ENCODE measurements at regions not wholly inside any gene's neighbourhood (a gene's known extent, or its start where the extent isn't known, plus 50 kb on each side); places are given as distances from the start of the nearest gene placed in this dataset.
A peak's percentile ranks its signal among the peaks of the same experiment; 100 is the strongest.
"Not testable (repeated sequence)": the region's sequence is repeated elsewhere in the genome, so short reads cannot be mapped to it uniquely, and the experiment has no call there.

DNA sequence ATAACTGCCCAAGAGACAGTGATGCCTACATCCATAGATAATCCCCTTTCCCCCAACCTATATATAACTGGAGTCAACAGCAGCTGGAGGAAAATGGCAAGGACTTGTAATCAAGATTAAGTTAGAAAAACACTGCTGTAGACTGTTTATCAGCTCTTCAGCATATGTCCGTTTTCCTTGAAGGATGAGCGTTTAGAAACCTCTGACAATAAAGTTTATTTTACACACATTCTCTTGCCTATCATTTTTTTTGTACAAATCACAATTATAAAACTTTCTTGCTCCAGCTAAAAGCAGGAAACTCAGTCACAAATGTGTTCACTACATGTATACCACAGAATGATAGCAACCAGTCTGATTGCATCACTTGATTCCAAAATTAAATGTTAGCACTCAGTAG, 50.8 kb downstream of the PPIAL4G start:
- DNase-seq (ENCODE audit: low spot score), result not testable (repeated sequence)

DNA sequence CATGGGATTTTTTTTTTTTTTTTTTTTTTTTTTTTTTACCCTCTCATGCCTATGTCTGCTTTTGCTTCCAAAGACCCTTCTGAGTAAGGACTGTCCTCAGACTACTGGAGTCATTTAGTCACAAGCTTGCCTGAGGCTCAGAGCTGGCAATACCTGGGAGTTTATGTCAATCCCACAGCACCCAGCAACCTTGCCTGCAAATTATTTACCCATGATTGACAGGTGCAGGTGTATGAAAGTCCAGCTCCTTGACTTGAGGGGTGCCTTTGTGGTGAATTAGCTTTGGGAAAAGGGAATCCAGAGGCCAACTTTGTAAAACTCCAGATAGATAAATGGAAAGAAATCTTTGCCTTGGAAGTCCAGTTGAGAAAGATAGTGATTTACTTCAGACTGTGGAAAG, 53.2 kb downstream of the PPIAL4G start:
- DNase-seq (ENCODE audit: low spot score), result not testable (repeated sequence)

DNA sequence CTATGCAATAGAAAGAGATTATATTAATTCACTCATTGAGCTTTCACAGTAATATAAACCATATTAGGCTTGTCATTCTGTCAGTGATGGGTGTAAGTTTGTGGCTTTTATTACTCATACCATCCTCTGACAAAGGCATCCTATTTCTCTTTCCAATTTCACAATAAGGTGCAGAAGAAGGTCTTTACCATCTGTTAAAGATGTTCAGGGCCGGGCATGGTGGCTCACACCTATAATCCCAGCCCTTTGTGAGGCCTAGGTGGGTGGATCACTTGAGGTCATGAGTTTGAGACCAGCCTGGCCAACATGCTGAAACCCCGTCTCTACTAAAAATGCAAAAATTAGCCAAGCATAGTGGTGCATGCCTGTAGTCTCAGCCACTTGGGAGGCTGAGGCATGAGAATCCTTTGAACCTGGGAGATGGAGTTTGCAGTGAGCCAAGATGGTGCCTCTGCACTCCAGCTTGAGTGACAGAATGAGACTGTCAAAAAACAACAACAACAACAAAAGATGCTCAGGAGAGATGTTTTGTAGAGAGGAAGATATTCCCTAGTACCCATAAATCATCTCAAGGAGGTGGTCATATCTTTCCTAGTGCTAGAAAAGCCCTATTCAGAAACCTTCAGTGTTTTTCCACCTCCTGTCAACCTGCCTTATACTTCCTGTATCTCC, 56.0 kb downstream of the PPIAL4G start:
- DNase-seq (ENCODE audit: low spot score), result peak; percentile 17

DNA sequence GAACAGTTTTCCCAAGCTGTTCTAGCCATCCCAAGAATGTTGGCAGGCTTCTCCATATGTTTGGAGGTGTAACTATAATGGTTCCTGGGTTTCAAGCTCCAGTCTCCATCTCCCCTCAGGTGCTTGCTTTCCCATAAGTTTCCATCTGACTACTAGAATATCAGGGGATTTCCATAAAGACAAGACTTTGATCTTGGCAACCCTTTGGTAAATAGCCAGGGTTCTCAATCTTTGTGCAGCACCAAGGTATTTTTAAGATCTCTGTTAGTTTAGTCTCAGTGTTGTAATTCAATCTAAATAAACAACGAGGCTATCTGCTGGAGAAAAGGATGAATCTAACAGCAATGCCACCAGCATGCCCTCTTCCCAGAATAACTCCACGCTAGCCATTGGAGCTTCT, 56.7 kb downstream of the PPIAL4G start:
- not testable (repeated sequence) for DNase-seq (ENCODE audit: low spot score)

DNA sequence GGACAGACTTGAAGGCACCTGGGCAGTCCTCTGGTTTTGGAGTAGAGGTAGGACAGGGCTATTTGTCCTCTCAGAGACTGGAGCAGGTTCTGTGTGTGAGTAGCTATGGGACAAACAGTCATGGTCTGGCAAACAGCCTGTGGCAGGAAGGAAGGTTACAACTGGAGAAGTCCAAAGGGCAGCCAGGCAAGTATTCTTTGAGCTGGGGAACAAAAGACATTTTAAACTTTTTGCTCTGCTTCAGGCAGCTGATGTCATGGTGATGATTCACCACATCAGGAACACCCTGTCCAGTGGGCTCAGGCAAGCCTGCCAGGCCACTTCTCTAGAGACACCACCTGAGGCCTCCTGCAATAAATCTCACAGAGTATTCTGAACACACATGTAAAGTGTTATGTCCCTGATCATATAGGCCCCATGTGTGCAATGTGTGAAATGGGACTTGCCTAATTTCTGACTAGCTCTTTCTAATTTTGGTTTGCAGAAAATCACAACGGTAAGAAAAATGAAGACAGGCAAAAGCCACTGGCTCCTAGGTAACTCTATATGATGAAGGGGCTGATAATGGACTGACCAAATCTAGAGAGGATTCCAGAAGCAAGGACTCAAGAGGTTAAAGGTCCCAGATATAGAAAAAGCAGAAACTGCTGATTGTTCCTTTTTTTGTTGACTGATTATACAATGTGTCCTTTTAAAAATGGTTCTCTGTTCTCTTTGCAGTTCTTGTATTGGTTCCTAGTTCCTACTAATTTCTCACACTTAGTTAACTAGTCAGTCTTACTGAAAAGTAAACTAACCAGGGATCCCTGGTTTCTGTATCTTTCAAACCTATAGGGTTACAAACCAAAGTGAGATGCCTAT, 58.7 kb downstream of the PPIAL4G start:
- DNase-seq (ENCODE audit: low spot score), result peak; percentile 19

DNA sequence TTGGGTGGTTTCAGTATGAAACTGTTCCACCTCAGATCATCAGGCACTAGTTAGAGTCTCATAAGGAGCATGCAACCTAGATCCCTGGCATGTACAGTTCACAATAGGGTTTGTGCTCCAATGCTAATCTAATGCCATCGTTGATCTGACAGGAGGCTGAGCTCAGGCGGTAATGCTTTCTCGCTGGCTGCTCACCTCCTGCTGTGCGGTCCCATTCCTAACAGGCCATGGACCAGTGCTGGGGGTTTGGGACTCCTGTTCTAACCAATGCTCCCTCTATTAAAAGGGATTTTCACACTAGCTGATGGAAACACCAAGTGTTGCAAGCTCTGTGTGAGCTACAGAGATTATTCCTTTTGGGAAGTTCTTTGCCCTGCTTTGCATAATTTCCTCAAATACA, 60.2 kb downstream of the PPIAL4G start:
- DNase-seq (ENCODE audit: low spot score), result not testable (repeated sequence)

DNA sequence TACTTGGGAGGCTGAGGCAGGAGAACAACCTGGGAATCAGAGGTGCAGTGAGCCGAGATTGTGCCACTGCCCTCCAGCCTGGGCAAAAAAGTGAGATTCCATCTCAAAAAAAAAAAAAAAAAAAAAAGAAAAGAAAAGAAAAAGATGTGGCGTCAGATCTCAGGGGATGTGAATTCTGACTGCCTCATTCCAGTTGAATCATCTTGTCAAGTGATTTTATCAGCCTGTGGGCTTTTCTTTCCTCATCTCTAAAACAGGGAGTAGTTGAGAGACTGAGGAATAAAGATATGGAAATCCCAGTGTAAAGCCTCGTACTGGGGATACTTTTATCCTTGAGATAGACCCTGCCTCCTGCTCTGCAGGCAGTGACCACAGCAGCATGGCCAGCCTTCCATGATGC, 65.9 kb downstream of the PPIAL4G start:
- DNase-seq (ENCODE audit: low spot score), result not testable (repeated sequence)

DNA sequence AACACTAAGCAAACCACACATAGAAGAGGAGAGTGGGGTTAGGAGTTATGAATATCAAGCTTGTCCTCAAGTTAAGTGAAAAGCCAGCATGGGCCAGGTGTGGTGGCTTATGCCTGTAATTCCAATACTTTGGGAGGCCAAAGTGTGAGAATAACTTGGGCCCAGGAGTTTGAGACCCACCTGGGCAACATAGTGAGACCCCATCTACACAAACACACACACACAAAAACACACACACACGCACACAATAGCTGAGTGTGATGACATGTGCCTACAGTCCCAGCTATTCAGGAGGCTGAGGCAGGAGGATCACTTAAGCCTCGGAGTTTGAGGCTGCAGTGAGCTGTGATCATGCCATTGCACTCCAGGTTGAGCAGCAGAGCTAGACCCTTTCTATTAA, 69.7 kb downstream of the PPIAL4G start:
- DNase-seq (ENCODE audit: low spot score), result not testable (repeated sequence)

DNA sequence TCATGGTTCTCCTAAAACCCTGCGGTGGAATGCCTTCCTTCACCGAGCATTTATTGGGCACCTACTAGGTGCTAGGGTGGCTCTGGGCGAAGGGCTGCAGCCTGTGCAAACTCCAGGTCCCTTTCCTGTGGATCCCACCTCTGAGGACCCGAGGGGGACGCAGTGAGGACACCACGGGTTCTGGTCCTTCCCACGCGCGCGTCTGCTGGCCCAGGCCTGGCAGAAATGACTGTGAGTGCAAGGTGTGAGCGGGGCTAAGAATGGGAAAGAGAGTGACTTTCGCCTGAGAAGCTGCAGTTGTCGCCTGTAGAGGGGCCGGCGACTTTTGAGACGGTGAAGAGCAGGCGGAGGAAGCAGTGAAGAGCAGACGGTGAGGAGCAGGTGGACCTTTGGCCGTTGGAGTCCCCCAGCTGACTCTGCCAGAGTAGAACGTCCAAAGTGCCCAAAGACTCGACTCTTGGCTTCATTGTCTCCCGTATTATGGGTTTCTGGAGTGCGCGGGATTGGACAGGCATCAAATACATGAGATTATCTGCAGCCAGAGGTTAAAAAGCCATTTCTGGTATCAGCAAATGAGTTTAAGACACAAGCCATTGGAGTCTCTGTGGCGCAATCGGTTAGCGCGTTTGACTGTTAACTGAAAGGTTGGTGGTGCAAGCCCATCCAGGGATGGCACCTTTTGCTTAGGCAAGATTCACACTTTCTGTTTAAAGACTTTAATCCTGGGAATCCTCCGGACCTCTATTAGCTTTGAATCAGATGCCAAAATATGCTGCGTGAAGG, 78.1 kb downstream of the PPIAL4G start:
- DNase-seq (ENCODE audit: low spot score), result not testable (repeated sequence)

DNA sequence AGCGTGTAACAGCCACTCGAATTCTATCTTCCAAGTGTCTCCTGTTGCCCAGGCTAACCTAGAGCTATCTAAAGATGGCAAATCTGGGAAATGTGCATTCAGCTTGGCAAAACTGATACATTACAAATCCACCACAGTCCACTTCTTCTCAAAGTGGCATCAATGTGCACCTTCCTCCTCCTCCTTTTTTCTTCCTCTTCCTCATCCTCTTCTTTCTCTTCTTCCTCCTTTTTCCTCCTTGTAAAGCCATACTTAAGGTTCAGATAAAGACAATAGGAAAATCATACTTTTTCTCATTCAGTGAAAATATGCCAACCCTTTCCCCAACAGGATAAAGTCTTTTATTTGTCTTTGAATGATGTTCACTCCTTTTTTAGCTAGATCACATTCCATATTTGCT, 79.2 kb downstream of the PPIAL4G start:
- DNase-seq (ENCODE audit: low spot score), result not testable (repeated sequence)

DNA sequence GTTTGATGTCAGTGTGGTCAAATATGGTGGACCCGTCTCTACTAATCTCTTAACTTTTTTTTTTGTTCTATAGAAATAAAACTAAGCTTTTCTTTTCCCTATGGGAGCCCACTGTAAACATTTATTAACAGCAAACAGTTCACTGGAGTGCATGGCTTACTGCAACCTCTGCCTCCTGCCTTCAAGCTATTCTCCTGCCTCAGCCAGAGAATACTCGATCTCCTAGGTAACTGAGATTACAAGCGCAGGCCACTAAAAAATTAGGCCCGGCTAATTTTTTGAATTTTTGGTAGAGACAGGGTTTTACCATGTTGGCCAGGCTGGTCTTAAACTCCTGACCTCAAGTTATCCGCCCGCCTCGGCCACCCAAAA, 80.0 kb downstream of the PPIAL4G start:
- not testable (repeated sequence) for DNase-seq (ENCODE audit: low spot score)

DNA sequence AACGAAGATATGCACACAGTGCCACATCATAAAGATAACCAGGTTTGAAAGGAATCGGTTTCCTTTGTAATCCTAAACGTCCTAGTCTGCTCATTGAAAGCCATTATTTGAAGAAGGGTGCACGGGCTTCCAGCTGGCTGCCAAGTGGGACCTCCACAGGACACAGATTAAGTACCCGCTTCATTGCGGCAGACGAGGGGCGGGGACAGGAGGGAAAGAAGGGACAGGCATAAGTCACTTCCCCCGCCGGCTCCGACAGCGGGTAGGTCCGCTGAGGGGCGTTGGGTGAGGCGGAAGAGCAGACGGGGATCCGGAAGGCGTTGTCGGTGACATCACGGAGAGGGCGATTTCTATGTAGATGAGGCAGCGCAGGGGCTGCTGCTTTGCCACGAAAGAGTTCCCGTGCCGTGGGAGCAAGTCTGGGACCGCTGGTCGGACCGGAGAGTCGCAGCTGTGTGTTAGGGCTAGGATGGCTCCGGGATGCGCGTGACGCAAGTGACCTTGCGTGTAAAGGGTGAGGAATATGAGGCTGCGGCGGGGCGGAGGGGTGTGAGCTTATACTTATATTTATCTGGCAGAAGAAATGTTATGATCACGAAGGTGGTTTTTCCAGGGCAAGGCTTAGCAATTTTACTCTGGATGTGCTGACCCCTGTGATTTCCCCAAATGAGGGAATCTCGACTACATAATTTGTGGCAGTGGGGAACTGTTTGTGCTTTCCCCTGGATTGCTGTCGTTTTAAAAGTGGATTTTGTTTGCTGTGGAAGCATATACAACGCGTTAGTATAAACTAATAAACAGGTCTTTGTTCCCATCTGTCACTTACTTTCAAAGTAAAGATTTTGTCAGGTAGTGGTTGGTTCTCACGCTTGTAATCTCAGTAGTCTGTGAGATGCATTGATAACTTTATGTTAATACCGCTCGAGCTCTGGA, 80.7 kb downstream of the PPIAL4G start:
- peak; percentile 15 for DNase-seq (ENCODE audit: low spot score)

DNA sequence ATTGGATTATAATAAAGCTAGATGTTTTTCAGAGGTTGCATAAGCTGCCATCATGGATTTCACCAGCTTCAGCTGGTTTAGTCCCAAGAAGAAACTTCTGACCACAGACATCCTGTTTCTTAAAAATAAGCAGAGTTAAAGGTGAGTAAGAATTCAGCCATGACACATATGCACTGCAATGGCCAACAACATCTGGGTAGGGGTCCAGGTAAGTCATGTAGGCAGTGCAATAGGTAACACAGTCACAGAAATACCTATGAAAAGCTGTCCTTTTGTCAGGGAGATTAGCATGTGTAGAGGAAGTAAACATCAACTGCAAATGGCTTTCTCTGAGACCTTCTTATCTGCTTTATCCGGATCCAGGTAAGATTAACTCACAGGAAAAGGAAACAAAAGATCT, 85.6 kb downstream of the PPIAL4G start:
- DNase-seq (ENCODE audit: low spot score), result not testable (repeated sequence)

DNA sequence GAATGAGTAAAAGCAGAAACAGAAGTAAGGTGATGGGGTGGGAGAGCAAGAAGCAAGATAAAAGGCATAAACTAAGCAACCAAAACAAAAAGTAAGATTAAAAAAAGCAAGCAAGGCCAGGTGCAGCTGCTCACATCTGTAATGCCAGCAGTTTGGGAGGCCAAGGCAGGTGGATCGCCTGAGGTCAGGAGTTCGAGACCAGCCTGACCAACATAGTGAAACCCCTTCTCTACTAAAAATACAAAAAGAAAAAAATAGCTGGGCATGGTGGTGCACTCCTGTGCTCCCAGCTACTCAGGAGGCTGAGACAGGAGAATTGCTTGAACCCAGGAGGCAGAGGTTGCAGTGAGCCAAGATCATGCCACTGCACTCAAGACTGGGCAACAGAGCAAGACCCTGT, 90.6 kb downstream of the PPIAL4G start:
- not testable (repeated sequence) for DNase-seq (ENCODE audit: low spot score)

DNA sequence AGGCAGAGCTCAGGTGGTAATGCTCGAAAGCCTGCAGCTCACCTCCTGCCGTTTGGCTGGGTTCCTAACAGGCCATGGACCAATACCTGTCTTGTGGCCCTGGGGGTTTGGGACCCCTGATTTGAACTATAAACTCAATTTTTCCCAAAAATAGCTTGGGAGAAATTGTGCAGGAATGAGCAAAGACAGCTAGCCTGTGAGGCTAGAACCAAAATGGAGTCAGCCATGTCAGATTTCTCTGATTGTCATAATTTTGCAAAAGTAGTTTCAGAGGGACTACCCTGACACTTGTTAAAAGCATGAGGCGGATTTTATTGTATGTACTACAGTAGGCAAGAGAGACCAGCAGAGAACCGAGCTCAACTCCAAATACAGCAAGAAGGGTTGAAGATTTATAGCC, 91.8 kb downstream of the PPIAL4G start:
- DNase-seq (ENCODE audit: low spot score), result not testable (repeated sequence)

DNA sequence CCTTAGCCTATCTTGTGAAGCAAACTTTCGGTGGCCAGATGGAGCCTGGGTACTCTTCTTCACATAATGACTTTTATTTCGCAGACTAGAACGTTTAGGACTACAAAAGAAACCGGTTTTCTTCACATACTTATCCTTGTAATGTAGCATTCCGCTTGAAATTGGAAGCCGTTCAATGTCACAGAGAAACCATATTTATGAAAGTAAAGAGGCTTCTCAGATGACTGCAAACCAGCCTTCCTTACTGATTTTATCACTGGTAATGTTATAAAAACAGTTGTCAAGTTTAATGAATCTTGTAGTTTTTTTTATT, 94.1 kb downstream of the PPIAL4G start:
- DNase-seq (ENCODE audit: low spot score), result no peak

DNA sequence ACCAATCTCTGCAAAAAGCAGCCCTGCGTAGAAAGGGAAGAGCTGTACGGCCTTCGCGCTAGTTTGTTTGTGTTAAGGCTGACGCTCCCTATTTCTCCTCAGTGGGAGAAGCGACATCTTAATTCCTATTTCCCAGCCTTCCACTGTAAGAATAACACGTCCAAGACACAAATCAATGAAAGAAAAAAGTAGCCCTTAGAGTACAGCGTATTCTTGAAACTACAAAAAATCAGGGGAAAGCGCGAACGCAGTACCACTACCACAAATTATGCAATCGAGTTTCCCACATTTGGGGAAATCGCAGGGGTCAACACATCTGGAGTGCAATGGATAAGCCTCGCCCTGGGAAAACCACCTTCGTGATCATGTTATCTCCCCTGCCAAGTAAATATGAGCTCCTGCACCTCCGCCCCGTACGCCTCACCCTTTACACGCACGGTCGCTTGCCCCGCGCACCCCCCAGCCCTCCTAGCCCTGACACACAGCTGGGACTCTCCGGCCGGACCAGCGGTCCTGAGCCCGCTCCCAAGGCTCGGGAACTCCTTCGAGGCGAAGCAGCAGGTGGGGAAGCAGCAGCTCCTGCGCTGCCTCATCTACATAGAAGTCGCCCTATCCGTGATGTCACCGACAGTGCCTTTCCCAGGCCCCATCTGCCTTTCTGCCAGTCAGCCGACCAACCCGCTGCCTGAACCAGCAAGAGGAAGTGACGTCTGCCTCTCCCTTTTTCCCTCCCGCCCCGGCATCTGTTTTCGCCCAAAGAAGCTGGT, 94.7 kb downstream of the PPIAL4G start:
- peak; percentile 90 for DNase-seq (ENCODE audit: low spot score)

DNA sequence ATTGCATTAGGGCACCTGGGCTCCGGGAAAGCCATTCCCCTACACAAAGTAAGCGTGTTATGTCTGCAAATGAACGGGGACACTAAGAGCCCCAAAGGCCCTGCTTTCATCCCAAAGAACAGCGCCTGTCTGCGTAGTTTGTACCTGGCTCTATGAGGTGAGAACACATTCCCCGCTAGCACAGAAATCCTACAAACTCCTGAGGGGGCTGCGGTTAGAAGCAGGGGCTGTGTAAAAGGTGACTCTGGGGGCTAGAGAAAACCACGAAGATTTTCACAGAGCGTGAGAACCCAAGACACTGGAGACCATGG, 95.2 kb downstream of the PPIAL4G start:
- DNase-seq (ENCODE audit: low spot score), result not testable (repeated sequence)

DNA sequence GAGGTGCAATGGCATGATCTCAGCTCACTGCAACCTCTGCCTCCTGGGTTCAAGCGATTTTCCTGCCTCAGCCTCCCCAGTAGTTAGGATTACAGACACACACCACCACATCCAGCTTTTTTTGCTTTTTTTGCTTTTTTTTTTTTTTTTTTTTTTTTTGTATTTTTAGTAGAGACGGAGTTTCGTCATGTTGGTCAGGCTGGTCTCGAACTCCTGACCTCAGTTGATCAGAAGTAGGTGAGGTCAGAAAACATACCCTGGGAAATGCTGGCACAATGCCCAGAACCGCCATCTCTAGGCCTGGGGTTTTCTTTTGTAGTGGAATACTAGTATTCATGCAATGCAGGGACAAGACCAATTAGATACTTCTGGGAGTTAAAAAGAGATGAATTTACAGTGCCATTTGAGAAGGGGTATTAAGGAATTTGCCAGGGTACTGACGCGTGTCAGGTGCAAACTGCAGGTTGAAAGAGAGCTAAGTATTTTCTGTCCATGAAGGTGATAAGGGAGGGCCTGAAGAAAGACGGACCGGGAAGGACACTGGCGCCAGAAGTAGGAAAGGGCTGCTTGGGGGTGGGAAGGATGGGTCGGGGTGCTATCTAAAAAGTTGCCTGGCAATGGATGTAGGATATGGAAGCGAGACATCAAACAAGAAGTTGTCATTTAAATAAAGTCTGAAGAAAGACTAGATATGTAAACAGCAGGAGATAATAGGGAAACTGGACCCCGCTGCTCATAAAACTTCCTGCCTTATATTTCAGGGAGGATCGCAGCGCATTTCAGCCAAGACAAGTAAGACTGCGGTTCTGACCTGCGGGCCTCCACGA, 95.8 kb downstream of the PPIAL4G start:
- not testable (repeated sequence) for DNase-seq (ENCODE audit: low spot score)

DNA sequence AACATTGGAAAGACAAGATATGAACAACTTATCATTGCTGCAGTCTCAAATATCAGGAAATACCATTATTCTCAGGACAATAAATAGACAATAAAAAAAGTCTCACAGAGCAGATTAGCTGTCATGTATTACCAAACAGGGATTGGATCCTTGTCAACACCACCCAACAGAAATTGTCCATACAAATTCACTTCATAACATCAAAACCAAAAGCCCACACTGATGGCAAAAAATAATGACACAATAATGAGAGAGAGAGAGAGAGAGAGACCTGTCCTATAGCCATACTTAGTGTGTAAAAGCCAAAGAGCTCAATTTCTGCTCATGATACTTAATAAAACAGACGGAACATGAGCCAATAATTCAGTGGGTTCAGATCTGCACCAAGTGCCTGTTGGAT, 96.5 kb downstream of the PPIAL4G start:
- DNase-seq (ENCODE audit: low spot score), result no peak

Data from AG08396 (cell line).